ENCODE measurements at regions not wholly inside any gene's neighbourhood (a gene's known extent, or its start where the extent isn't known, plus 50 kb on each side); places are given as distances from the start of the nearest gene placed in this dataset.
A peak's percentile ranks its signal among the peaks of the same experiment; 100 is the strongest.
"Not testable (repeated sequence)": the region's sequence is repeated elsewhere in the genome, so short reads cannot be mapped to it uniquely, and the experiment has no call there.

GRCh38 chr7:130957137-130957513 is 223.1 kb upstream of the KLF14 start:
- H3K9me3 ChIP-seq (replicated peaks; ENCODE audit: control insufficient read depth, insufficient read depth, low read length): no peaks in the 10 kb centered on the region
- H3K27ac ChIP-seq (ENCODE audit: insufficient read depth, low read depth, low read length): peak overlapping the region; percentile 51
- no peak for TF ChIP-seq POLR2AphosphoS5 (IDR thresholded peaks at IDR 0.05; ENCODE audit: insufficient read depth, low read depth, low read length)
- no peak for TF ChIP-seq MAX (IDR thresholded peaks at IDR 0.05; ENCODE audit: insufficient read depth, insufficient read length)
- no peak for TF ChIP-seq CTCF (IDR thresholded peaks at IDR 0.05; ENCODE audit: extremely low read depth in 1 of 2, insufficient read depth in 1 of 2, low read depth in 1 of 2, low read length in 2 of 2)
- no peak for TF ChIP-seq MYC (IDR thresholded peaks at IDR 0.05; ENCODE audit: low read depth, low read length)
- no peak for TF ChIP-seq GATA2 (IDR thresholded peaks at IDR 0.05; ENCODE audit: insufficient read depth, insufficient read length, low read depth, low read length)
- no peak for TF ChIP-seq EZH2 (IDR thresholded peaks at IDR 0.05; ENCODE audit: borderline replicate concordance, low read depth, low read length, severe bottlenecking)
- TF ChIP-seq POLR2A (IDR thresholded peaks at IDR 0.05; ENCODE audit: low read depth, low read length): no peak
- TF ChIP-seq FOS (IDR thresholded peaks at IDR 0.05; ENCODE audit: borderline replicate concordance, insufficient read depth, low read length): no peak
- no peaks in the 10 kb centered on the region for H3K27me3 ChIP-seq (ENCODE audit: control insufficient read depth in 2 of 2, insufficient read depth in 2 of 2, low read length in 2 of 2)
- dilution Hi-C loops (cut with MboI; ENCODE audit: extremely low pct_ligation_motif_present, low sequenced_read_pairs): no loop called here
- H3K9me1 ChIP-seq (replicated peaks; ENCODE audit: control insufficient read depth, extremely low read depth, insufficient read depth, low read length): no peaks in the 10 kb centered on the region
- BruUV-seq (replicated peaks): no TSS peak
- intact Hi-C loops (cut with micrococcal nuclease): no loop called here
- H3K4me3 ChIP-seq (replicated peaks in 1 of 3; ENCODE audit: insufficient read depth in 1 of 3, low read depth in 1 of 3, low read length in 3 of 3): no peak overlapping the region
- H3K36me3 ChIP-seq (ENCODE audit: control insufficient read depth in 2 of 2, extremely low read depth in 1 of 2, insufficient read depth in 2 of 2, low read length in 2 of 2): no peaks in the 10 kb centered on the region
- ChIA-PET CTCF (interaction anchor here (1.2 to 5.9 kb wide), 8 partner anchors 9 to 60 kb away, joined by 3 to 37 read pairs (median 5); no protein-coding TSS in a partner anchor), POLR2A (no interaction called here)
- FAIRE-seq (no peak), DNase-seq (ENCODE audit: low read depth, low spot score) (no peak)
- H2AFZ ChIP-seq (ENCODE audit: low read depth, low read length): no peak overlapping the region
- H3K4me2 ChIP-seq (ENCODE audit: insufficient read depth, low read length): peak overlapping the region; percentile 82
- no peaks in the 10 kb centered on the region for H4K20me1 ChIP-seq (replicated peaks; ENCODE audit: control insufficient read depth, extremely low read depth, insufficient read depth, low read length)
- peaks cover 16% of the 10 kb centered on the region for H3K4me1 ChIP-seq (ENCODE audit: control insufficient read depth, extremely low read depth, insufficient read depth, low read length)
- H3K79me2 ChIP-seq (ENCODE audit: control insufficient read depth, insufficient read depth, low read length): no peaks in the 10 kb centered on the region
- peak overlapping the region; percentile 29 for H3K9ac ChIP-seq (replicated peaks; ENCODE audit: extremely low read depth, insufficient read depth, low read length)

- H3K9ac ChIP-seq (replicated peaks; ENCODE audit: extremely low read depth, insufficient read depth, low read length); H3K9me1 ChIP-seq (replicated peaks; ENCODE audit: control insufficient read depth, extremely low read depth, insufficient read depth, low read length); H3K79me2 ChIP-seq (ENCODE audit: control insufficient read depth, insufficient read depth, low read length); BruUV-seq (replicated peaks); FAIRE-seq; POLR2A ChIA-PET; H2AFZ ChIP-seq (ENCODE audit: low read depth, low read length); H3K27ac ChIP-seq (ENCODE audit: insufficient read depth, low read depth, low read length); H3K4me3 ChIP-seq (replicated peaks in 1 of 3; ENCODE audit: insufficient read depth in 1 of 3, low read depth in 1 of 3, low read length in 3 of 3); H3K9me3 ChIP-seq (replicated peaks; ENCODE audit: control insufficient read depth, insufficient read depth, low read length); H4K20me1 ChIP-seq (replicated peaks; ENCODE audit: control insufficient read depth, extremely low read depth, insufficient read depth, low read length); H3K4me2 ChIP-seq (ENCODE audit: insufficient read depth, low read length); intact Hi-C loops (cut with micrococcal nuclease); H3K27me3 ChIP-seq (ENCODE audit: control insufficient read depth in 2 of 2, insufficient read depth in 2 of 2, low read length in 2 of 2); dilution Hi-C loops (cut with MboI; ENCODE audit: extremely low pct_ligation_motif_present, low sequenced_read_pairs); H3K36me3 ChIP-seq (ENCODE audit: control insufficient read depth in 2 of 2, extremely low read depth in 1 of 2, insufficient read depth in 2 of 2, low read length in 2 of 2); DNase-seq (ENCODE audit: low read depth, low spot score): not testable (repeated sequence)
- H3K4me1 ChIP-seq (ENCODE audit: control insufficient read depth, extremely low read depth, insufficient read depth, low read length): peaks cover 16% of the 10 kb centered on the region
- CTCF ChIA-PET: interaction anchor here (1.2 to 5.9 kb wide), 7 partner anchors 9 to 61 kb away, joined by 3 to 37 read pairs (median 6); no protein-coding TSS in a partner anchor
These were observed 223.9 kb upstream of the KLF14 start for GRCh38 chr7:130957722-130958435.
